22Rv1 (cell line): ENCODE measurements at regions not wholly inside any gene's neighbourhood (a gene's known extent, or its start where the extent isn't known, plus 50 kb on each side); places are given as distances from the start of the nearest gene placed in this dataset.

Source experiments
- ZFX ChIP-seq: fragments of 450-650 bp; IDR thresholded peaks from 2 replicates; pipeline ENCODE4 v1.6.1; 2017; ENCODE audit warnings: antibody characterized with exemption, borderline replicate concordance
- TF ChIP-seq, protein P1 (sequence below): fragments of 450-650 bp; IDR thresholded peaks from 2 replicates; pipeline ENCODE4 v1.5.1; 2017; ENCODE audit warnings: mild to moderate bottlenecking

DNA sequence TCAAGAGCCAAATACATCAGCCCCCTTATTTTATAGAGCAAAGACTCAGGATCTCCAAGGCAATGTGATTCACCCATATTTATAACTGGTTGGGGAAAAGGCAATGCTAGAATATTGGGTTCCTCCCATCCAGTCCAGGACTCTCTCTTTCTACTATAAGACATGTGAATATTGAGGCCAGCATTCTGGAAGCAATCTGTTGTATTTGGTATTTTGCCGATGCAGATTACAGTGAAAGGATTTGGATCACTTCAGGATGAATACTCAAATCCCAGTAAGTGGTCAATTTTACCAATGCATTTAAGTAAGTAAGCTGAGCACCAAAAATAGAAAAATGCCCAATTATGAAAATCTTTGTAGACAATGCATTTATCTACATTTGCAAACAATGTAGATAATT is 1834.7 kb upstream of the PIK3C3 start:
- TF ChIP-seq, protein P1, sequence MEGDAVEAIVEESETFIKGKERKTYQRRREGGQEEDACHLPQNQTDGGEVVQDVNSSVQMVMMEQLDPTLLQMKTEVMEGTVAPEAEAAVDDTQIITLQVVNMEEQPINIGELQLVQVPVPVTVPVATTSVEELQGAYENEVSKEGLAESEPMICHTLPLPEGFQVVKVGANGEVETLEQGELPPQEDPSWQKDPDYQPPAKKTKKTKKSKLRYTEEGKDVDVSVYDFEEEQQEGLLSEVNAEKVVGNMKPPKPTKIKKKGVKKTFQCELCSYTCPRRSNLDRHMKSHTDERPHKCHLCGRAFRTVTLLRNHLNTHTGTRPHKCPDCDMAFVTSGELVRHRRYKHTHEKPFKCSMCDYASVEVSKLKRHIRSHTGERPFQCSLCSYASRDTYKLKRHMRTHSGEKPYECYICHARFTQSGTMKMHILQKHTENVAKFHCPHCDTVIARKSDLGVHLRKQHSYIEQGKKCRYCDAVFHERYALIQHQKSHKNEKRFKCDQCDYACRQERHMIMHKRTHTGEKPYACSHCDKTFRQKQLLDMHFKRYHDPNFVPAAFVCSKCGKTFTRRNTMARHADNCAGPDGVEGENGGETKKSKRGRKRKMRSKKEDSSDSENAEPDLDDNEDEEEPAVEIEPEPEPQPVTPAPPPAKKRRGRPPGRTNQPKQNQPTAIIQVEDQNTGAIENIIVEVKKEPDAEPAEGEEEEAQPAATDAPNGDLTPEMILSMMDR, result no peak
- no peak for TF ChIP-seq ZFX
